ENCODE measurements at regions not wholly inside any gene's neighbourhood (a gene's known extent, or its start where the extent isn't known, plus 50 kb on each side); places are given as distances from the start of the nearest gene placed in this dataset.
A peak's percentile ranks its signal among the peaks of the same experiment; 100 is the strongest.
"Not testable (repeated sequence)": the region's sequence is repeated elsewhere in the genome, so short reads cannot be mapped to it uniquely, and the experiment has no call there.

- DNase-seq = no peak
Observed at GRCh38 chr12:127987199-127987901, 279.6 kb upstream of the TMEM132C start.

DNA sequence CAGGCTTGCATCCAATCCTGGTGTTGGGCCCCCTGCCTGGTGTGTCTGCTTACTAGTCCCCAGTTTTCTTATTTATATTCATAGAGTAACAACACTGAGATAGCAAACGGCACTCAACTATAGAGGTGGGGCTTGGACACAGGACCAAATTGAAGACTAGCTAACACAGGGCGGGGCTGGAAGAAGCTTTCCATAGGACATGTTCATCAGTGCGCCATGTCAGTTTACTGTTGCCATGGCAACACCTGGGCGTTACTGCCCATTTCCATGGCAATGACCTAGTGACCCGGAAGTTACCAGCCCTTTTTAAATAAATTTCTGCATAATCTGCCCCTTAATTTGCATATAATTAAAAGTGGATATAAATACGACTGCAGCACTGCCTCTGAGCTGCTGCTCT lies 275.5 kb upstream of the TMEM132C start:
- DNase-seq = no peak

DNA sequence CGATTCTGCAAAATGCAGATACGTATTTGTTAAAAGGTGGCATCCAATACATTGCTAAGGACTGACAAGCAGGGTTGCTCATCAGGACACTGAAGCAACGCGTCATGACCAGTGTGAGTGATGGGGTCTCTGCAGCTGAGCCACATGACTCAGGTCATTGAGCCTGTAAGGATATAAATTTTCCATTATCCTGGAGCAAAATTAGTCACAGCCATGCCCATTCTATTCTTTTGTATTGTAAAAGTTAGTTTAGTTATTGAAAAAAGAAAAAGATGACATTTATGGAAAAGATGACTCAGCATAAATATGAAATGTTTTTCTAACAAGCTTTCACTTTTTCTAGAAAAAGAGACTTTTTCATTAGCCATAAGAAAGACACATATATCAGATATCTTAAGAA lies 268.0 kb upstream of the TMEM132C start:
- DNase-seq = no peak

DNA sequence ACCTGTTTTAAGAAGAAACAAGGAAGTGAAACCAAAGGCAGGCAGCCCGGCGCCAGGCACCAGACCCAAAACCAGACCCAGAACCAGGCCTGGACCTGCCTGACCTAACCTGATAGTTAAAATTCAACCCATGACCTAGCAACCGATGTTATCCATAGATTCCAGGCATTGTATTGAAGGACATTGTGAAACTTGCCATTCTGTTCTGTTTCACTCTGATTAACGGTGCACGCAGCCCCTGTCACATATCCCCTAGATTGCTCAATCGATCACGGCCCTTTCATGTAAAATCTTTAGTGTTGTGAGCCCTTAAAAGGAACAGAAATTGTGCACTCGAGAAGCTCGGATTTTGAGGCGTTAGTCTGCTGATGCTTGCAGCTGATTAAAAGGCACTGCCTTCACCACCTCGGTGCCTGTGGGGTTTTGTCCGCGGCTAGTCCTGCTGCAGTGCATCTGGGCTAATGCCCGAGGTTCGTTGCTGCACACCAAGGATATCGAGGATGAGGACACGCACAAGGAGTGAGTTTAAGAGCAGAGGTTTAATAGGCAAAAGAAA lies 262.5 kb upstream of the TMEM132C start:
- DNase-seq = no peak

- no peak for DNase-seq
Observed at GRCh38 chr12:128007250-128007649, 259.7 kb upstream of the TMEM132C start.

GRCh38 chr12:128008341-128008740 lies 258.6 kb upstream of the TMEM132C start:
- no peak for DNase-seq

GRCh38 chr12:128009108-128009507 lies 257.9 kb upstream of the TMEM132C start:
- DNase-seq = no peak

DNA sequence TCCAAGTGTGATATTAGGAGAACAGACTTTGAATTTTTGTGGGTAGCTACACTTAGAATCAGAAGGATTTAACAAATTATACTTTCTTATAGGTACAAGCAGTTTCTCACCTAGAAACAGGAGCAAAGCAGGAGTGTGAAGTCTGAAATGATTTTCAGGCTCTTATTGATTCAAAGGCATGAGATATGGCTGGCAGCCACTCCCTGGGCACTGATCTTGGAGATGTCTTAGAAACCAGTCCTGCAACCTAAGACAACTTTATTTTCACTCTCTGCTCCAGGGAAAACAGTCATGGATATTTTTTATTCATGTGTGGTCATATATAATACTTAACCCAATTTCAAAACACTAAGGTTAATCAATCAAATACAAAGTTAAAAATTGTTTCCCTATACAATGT lies 254.9 kb upstream of the TMEM132C start:
- DNase-seq = no peak

GRCh38 chr12:128015276-128015675 lies 251.7 kb upstream of the TMEM132C start:
- peak; percentile 54 for DNase-seq

- no peak for DNase-seq
Observed at GRCh38 chr12:128018067-128018466, 248.9 kb upstream of the TMEM132C start.

DNA sequence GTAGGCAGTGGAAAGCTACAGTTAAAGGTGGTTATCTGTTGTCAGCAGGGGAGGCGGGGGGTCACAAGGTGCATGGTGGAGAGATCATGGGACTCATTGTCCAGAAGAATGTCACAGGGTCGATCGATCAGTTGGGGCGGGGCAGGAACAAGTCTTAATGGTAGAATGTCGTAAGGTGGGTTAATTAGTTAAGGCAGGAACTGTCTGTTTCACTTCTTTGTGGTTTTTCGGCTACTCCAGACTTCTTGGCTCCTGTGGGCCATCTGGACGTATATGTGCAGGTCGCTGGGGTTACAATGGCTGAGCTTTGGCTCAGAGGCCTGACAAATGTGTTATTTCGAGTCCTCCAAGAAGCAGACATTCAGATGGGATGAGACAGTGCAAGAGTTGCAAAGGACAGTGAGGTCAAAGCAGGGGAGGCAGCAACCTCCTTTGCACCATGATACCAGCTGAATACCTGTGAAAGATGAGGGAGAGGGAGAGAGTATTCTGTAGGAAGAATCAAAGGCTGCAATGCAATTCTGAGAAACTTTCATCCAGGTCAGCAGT lies 246.9 kb upstream of the TMEM132C start:
- DNase-seq = no peak

GRCh38 chr12:128021561-128021960 lies 245.4 kb upstream of the TMEM132C start:
- DNase-seq = no peak

- DNase-seq = peak; percentile 85
Observed at GRCh38 chr12:128025589-128026245, 241.3 kb upstream of the TMEM132C start.

- DNase-seq = no peak
Observed at GRCh38 chr12:128026696-128027574, 240.0 kb upstream of the TMEM132C start.

- no peak for DNase-seq
Observed at GRCh38 chr12:128033473-128033872, 233.5 kb upstream of the TMEM132C start.

DNA sequence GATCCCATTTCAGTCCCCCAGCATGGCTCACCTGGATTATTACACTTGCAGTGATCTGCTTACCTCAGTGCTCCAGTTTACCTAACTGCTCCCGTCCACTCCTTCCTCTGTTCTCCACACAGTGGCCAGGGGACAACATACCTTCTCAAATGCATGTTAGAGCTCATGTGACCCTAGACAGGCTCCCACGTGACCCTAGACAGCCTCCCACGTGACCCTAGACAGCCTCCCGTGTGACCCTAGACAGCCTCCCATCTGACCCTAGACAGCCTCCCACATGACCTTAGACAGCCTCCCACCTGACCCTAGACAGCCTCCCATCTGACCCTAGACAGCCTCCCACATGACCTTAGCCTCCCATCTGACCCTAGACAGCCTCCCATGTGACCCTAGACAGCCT lies 226.0 kb upstream of the TMEM132C start:
- DNase-seq = no peak

DNA sequence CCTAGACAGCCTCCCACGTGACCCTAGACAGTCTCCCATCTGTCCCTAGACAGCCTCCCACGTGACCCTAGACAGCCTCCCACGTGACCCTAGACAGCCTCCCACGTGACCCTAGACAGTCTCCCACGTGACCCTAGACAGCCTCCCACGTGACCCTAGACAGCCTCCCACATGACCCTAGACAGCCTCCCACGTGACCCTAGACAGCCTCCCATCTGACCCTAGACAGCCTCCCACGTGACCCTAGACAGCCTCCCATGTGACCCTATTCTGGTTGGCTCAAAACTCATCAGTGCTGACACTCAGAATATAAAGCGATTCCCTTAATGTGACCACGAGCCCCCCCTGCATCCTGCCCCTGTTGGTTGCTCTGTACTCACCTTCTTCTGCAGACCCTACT lies 224.7 kb upstream of the TMEM132C start:
- DNase-seq = not testable (repeated sequence)

GRCh38 chr12:128042825-128043224 lies 224.1 kb upstream of the TMEM132C start:
- no peak for DNase-seq

DNA sequence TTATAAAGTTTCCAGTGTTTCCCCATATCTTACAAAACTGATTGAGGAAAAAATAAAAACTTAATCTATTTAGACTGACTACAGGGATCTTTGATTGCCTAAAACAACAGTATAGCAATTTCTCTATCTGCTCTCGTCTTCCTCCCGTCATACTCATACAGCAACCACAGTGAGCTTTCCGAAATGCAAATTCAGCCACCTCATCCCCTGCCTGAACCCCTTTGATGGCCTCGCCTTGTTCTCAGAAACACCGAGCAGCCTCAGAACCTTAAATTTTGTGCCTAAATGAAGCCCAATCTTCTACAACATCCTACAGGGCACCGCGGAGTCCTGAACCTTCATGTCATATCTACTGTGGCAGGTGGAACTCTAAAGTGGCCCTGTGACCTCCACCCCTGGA lies 223.7 kb upstream of the TMEM132C start:
- DNase-seq = no peak

DNA sequence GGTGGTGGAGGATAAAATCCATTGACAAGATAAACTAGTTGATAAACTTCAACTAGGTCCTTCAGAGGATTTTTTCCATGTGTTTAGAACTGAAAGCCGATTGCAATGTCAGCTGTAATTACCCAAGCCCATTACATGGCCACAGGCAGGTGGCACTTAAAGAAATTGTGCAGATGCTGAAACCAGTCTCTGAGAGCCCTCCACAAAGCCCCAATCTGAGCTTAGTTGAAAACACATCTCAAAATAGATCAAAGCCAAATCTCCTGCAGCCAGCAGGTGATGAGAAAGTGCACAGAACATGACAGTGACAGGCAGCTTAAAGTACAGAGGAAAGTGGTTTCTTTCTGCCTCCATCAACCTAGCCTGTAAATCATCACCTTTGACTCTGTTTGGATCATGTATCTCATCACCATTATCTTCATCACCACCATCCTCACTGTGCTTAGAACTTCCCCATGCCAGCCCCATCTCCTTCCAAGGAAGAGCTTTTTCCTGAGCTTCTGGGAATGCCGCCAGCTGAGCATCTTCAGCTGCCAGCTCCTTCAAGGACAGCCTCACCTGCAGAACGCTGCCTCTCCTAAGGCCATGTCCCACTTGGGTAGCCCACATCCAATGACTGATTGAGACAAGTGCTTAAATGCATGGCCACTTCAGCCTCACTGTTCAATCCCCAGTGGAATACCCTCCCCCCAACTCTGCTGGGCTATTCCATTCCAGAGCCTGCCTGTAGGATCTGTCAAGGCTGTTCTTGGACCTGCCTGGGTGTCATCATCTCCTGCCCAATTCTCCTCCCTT lies 219.5 kb upstream of the TMEM132C start:
- DNase-seq = no peak

GRCh38 chr12:128052331-128052730 lies 214.6 kb upstream of the TMEM132C start:
- DNase-seq = no peak

GRCh38 chr12:128052777-128053176 lies 214.2 kb upstream of the TMEM132C start:
- DNase-seq = no peak
